ENCODE measurements at regions not wholly inside any gene's neighbourhood (a gene's known extent, or its start where the extent isn't known, plus 50 kb on each side); places are given as distances from the start of the nearest gene placed in this dataset.

- no peak overlapping the region for H3K4me3 ChIP-seq (ENCODE audit: low read depth, low read length)
- no peak for DNase-seq (ENCODE audit: low read depth)
- TF ChIP-seq CTCF (IDR thresholded peaks at IDR 0.05; ENCODE audit: insufficient read depth, low read depth, low read length, missing control alignments), result no peak
Observed at GRCh38 chr1:5269901-5270300, 615.5 kb downstream of the AJAP1 start.

- no peak for TF ChIP-seq CTCF (IDR thresholded peaks at IDR 0.05; ENCODE audit: insufficient read depth, low read depth, low read length, missing control alignments)
- no peak for DNase-seq (ENCODE audit: low read depth)
- no peak overlapping the region for H3K4me3 ChIP-seq (ENCODE audit: low read depth, low read length)
Observed at GRCh38 chr1:5267603-5268235, 613.3 kb downstream of the AJAP1 start.

GRCh38 chr1:5265438-5266075 lies 611.1 kb downstream of the AJAP1 start:
- TF ChIP-seq CTCF (IDR thresholded peaks at IDR 0.05; ENCODE audit: insufficient read depth, low read depth, low read length, missing control alignments), result no peak
- DNase-seq (ENCODE audit: low read depth), result no peak
- no peak overlapping the region for H3K4me3 ChIP-seq (ENCODE audit: low read depth, low read length)

- DNase-seq (ENCODE audit: low read depth), result no peak
- no peak overlapping the region for H3K4me3 ChIP-seq (ENCODE audit: low read depth, low read length)
- TF ChIP-seq CTCF (IDR thresholded peaks at IDR 0.05; ENCODE audit: insufficient read depth, low read depth, low read length, missing control alignments), result no peak
Observed at GRCh38 chr1:5264476-5264875, 610.1 kb downstream of the AJAP1 start.

- no peak for DNase-seq (ENCODE audit: low read depth)
- no peak overlapping the region for H3K4me3 ChIP-seq (ENCODE audit: low read depth, low read length)
- TF ChIP-seq CTCF (IDR thresholded peaks at IDR 0.05; ENCODE audit: insufficient read depth, low read depth, low read length, missing control alignments), result no peak
Observed at GRCh38 chr1:5256793-5257192, 602.4 kb downstream of the AJAP1 start.

- no peak for TF ChIP-seq CTCF (IDR thresholded peaks at IDR 0.05; ENCODE audit: insufficient read depth, low read depth, low read length, missing control alignments)
- no peak for DNase-seq (ENCODE audit: low read depth)
- no peak overlapping the region for H3K4me3 ChIP-seq (ENCODE audit: low read depth, low read length)
Observed at GRCh38 chr1:5254975-5255374, 600.6 kb downstream of the AJAP1 start.

Data from GM12865 (cell line).